ENCODE measurements at regions not wholly inside any gene's neighbourhood (a gene's known extent, or its start where the extent isn't known, plus 50 kb on each side); places are given as distances from the start of the nearest gene placed in this dataset.

DNA sequence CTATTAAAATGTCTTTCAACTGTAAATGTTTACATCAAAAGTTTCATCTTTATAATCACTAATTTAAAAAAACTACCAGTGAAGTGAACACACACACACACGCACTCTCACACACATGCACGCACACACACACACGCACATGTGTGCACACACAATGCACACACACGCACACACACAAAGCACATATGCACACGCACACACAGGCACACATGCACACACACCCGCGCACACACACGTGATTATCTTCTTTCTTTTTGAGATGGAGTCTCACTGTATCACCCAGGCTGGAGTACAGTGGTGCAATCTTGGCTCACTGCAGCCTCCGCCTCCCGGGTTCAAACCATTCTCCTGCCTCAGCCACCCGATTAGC lies 80.0 kb upstream of the FRMD1 start:
- TF ChIP-seq EZH2 (IDR thresholded peaks at IDR 0.05; ENCODE audit: low read length): no peak
- TF ChIP-seq, protein P1, sequence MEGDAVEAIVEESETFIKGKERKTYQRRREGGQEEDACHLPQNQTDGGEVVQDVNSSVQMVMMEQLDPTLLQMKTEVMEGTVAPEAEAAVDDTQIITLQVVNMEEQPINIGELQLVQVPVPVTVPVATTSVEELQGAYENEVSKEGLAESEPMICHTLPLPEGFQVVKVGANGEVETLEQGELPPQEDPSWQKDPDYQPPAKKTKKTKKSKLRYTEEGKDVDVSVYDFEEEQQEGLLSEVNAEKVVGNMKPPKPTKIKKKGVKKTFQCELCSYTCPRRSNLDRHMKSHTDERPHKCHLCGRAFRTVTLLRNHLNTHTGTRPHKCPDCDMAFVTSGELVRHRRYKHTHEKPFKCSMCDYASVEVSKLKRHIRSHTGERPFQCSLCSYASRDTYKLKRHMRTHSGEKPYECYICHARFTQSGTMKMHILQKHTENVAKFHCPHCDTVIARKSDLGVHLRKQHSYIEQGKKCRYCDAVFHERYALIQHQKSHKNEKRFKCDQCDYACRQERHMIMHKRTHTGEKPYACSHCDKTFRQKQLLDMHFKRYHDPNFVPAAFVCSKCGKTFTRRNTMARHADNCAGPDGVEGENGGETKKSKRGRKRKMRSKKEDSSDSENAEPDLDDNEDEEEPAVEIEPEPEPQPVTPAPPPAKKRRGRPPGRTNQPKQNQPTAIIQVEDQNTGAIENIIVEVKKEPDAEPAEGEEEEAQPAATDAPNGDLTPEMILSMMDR (optimal IDR thresholded peaks at IDR 0.05 in 1 of 3, IDR thresholded peaks at IDR 0.05 in 1 of 3, conservative IDR thresholded peaks at IDR 0.05 in 1 of 3; ENCODE audit: extremely low read depth in 1 of 3, insufficient read depth in 2 of 3, low read length in 3 of 3): no peak
